ENCODE measurements at regions not wholly inside any gene's neighbourhood (a gene's known extent, or its start where the extent isn't known, plus 50 kb on each side); places are given as distances from the start of the nearest gene placed in this dataset.

- Histone ChIP-seq H3K4me3 (ENCODE audit: low read depth, low read length, poor library complexity, severe bottlenecking) (no peak overlapping the region), H3K27me3 (ENCODE audit: insufficient read depth, low read length) (no peaks in the 10 kb centered on the region; the same call in 1 of the 2 replicates), H3K9me3 (ENCODE audit: low read length) (peaks cover 4% of the 10 kb centered on the region; the same call in 1 of the 2 replicates), H3K27ac (ENCODE audit: low read depth, low read length, poor library complexity, severe bottlenecking) (no peak overlapping the region), H2AFZ (ENCODE audit: low read length) (no peak overlapping the region), H3K79me2 (ENCODE audit: insufficient read depth, low read length) (no peaks in the 10 kb centered on the region), H3K9ac (ENCODE audit: low read length) (no peak overlapping the region), H3F3A (ENCODE audit: insufficient read depth, low read length) (no peaks in the 10 kb centered on the region), H3K4me1 (ENCODE audit: insufficient read depth, low read length, severe bottlenecking) (peaks cover 12% of the 10 kb centered on the region), H3K36me3 (ENCODE audit: insufficient read depth, low read length) (no peaks in the 10 kb centered on the region), H4K20me1 (ENCODE audit: insufficient read depth, low read length) (no peaks in the 10 kb centered on the region), H3K9me2 (ENCODE audit: low read depth, low read length) (no peaks in the 10 kb centered on the region), H3K4me2 (ENCODE audit: low read length) (no peak overlapping the region)
- TF ChIP-seq EZH2 (IDR thresholded peaks at IDR 0.05; ENCODE audit: borderline replicate concordance, low read length), result no peak
- TF ChIP-seq CTCF (IDR thresholded peaks at IDR 0.05; ENCODE audit: low read length), result no peak
Measured at GRCh38 chr5:17438027-17438426, 60.0 kb upstream of the TAF11L2 start.

- Histone ChIP-seq H3K9ac (ENCODE audit: low read length) (no peak overlapping the region), H3F3A (ENCODE audit: insufficient read depth, low read length) (no peaks in the 10 kb centered on the region), H3K4me3 (ENCODE audit: low read depth, low read length, poor library complexity, severe bottlenecking) (no peak overlapping the region), H3K9me2 (ENCODE audit: low read depth, low read length) (no peaks in the 10 kb centered on the region), H4K20me1 (ENCODE audit: insufficient read depth, low read length) (no peaks in the 10 kb centered on the region), H3K27me3 (ENCODE audit: insufficient read depth, low read length) (no peaks in the 10 kb centered on the region; the same call in 1 of the 2 replicates), H3K9me3 (ENCODE audit: low read length) (peaks cover 4% of the 10 kb centered on the region; the same call in 1 of the 2 replicates), H3K4me1 (ENCODE audit: insufficient read depth, low read length, severe bottlenecking) (peaks cover 22% of the 10 kb centered on the region), H3K27ac (ENCODE audit: low read depth, low read length, poor library complexity, severe bottlenecking) (no peak overlapping the region), H3K79me2 (ENCODE audit: insufficient read depth, low read length) (no peaks in the 10 kb centered on the region), H3K36me3 (ENCODE audit: insufficient read depth, low read length) (no peaks in the 10 kb centered on the region), H3K4me2 (ENCODE audit: low read length) (no peak overlapping the region), H2AFZ (ENCODE audit: low read length) (no peak overlapping the region)
- TF ChIP-seq CTCF (IDR thresholded peaks at IDR 0.05; ENCODE audit: low read length), result no peak
- TF ChIP-seq EZH2 (IDR thresholded peaks at IDR 0.05; ENCODE audit: borderline replicate concordance, low read length), result no peak
Measured at GRCh38 chr5:17439956-17440355, 58.1 kb upstream of the TAF11L2 start.

DNA sequence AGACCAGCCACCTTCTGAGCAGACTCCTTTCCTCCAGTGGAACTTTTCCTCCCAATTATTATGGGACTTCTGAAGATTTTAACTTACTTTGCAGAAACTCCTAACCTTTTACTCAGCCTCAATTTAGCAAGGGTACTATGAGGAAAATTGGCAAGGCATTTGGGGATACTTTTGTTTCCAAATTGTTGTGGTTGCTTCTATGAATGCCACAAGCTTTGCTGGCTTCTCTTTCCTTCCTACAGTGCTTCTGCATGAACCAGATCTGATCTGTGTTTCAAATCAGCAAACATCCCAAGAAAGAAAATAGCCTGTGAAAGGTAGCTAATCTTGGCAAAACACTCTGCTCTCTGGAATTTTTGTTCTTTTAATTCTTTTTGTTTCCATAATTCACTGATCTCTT lies 57.3 kb upstream of the TAF11L2 start:
- peaks cover 22% of the 10 kb centered on the region for H3K4me1 ChIP-seq (ENCODE audit: insufficient read depth, low read length, severe bottlenecking)
- no peak overlapping the region for H3K9ac ChIP-seq (ENCODE audit: low read length)
- H3K79me2 ChIP-seq (ENCODE audit: insufficient read depth, low read length), result no peaks in the 10 kb centered on the region
- H2AFZ ChIP-seq (ENCODE audit: low read length), result no peak overlapping the region
- H3F3A ChIP-seq (ENCODE audit: insufficient read depth, low read length), result no peaks in the 10 kb centered on the region
- H3K4me2 ChIP-seq (ENCODE audit: low read length), result no peak overlapping the region
- no peaks in the 10 kb centered on the region for H4K20me1 ChIP-seq (ENCODE audit: insufficient read depth, low read length)
- no peak overlapping the region for H3K4me3 ChIP-seq (ENCODE audit: low read depth, low read length, poor library complexity, severe bottlenecking)
- H3K27me3 ChIP-seq (ENCODE audit: insufficient read depth, low read length), result no peaks in the 10 kb centered on the region; the same call in 1 of the 2 replicates
- no peaks in the 10 kb centered on the region for H3K36me3 ChIP-seq (ENCODE audit: insufficient read depth, low read length)
- H3K9me2 ChIP-seq (ENCODE audit: low read depth, low read length), result no peaks in the 10 kb centered on the region
- TF ChIP-seq CTCF (IDR thresholded peaks at IDR 0.05; ENCODE audit: low read length), result no peak
- peaks cover 4% of the 10 kb centered on the region; the same call in 1 of the 2 replicates for H3K9me3 ChIP-seq (ENCODE audit: low read length)
- no peak overlapping the region for H3K27ac ChIP-seq (ENCODE audit: low read depth, low read length, poor library complexity, severe bottlenecking)
